Pulmonary artery endothelial cell (primary cell): ENCODE measurements at regions not wholly inside any gene's neighbourhood (a gene's known extent, or its start where the extent isn't known, plus 50 kb on each side); places are given as distances from the start of the nearest gene placed in this dataset.

Experiments used
- DNase-seq: peaks from one replicate; pipeline ENCODE4 v3.0.0-alpha.2; 2011; ENCODE audit warnings: low read depth, low spot score

DNA sequence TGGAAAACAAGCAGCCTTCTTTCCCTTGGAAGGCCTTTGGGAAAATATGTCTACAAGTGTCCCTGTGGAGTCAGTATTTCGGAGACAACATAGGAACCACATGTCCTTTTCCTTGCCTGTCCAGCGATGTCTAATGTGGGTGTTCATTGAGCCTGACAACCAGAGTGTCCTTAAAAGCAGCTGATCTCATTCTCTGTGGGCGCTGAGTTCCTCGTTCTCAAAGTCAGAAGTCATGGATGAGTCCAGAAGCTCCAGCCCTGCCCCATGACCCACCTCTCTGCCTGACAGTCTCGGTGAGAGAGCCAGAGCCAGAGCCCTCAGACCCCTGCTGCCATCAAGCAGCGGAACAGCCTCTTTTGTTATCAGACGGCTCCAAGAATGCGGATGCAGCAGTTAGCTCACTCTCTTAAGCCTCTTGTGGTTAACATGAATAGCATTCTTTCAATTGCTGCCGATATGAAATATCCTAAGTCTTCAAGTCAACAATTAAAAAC lies 329.2 kb downstream of the TGFB2 start:
- peak; percentile 15 for DNase-seq

DNA sequence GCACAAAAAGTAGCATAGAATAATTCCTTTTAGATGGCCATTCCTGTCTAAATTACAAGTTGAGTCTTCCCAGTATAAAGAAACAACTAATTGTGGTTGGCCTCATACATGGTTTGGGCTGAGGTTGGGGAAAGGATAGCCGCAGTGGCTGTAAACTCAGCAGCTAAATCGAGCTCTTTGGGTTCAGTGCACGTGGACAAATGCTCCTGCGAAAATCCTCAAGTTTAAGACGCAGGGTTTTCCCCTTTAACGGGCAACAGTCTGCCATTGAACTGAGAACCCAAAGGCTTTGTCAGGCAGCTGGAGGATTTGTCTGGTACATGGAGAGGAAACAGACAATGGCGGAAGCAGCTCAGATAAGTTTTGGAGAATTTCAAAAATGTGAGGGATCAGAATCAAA lies 331.9 kb downstream of the TGFB2 start:
- DNase-seq = no peak

GRCh38 chr1:218679391-218679790 lies 334.3 kb downstream of the TGFB2 start:
- no peak for DNase-seq

DNA sequence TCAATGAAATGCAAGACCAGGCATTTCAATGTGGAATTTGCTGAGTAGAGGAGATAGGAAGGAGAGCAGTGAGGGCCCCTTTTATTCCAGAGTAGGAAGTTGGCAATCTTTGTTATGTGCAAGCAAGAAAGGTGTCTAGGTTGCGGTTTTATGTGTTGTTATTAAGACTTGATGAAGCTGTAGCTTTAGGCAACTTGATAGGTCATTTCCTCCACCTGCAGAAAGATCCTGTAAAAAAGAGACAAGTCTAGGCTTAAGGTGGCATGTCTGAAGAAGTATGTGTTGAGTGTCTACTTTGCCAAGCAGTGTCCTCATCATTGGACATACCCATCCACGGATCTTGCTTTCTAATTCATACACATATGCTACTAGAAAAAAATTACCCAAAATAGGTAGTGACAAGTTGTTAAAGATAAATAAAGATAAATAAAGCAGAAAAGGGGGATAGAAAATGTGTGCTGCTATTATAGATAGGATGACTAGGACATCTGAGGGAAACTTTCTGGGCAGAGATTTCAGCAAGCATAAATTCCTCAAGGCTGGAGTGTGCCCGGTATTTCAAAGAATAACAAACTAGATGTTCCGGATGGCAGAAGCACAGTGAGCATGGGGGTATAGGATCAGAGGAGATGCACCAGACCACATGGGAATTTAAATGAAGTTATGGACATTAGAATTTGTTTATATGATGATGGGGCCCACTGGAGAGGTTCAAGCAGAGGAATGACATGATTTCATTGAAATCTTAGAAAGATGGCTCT lies 335.0 kb downstream of the TGFB2 start:
- DNase-seq = no peak

- no peak for DNase-seq
Measured at GRCh38 chr1:218683242-218683641, 338.1 kb downstream of the TGFB2 start.

- DNase-seq = no peak
Measured at GRCh38 chr1:218686258-218686657, 341.1 kb downstream of the TGFB2 start.

DNA sequence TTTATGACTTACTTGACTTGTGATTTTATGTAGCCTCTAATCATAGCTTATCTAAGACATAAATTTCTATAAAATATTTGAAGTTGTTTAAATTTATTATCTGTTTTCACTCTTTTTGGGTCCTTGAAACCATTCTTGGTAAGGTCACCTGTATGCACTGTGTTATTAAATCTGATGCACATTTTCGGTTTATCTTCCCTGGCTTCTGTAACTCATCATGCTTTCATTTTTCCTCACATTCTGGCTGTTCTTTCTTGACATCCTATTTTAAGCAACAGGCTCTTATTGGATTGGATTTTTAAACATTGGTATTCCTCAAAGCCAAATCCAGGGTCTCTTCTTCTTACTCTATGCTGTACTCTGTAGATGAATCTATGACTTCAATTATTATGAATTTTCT lies 341.6 kb downstream of the TGFB2 start:
- no peak for DNase-seq

DNA sequence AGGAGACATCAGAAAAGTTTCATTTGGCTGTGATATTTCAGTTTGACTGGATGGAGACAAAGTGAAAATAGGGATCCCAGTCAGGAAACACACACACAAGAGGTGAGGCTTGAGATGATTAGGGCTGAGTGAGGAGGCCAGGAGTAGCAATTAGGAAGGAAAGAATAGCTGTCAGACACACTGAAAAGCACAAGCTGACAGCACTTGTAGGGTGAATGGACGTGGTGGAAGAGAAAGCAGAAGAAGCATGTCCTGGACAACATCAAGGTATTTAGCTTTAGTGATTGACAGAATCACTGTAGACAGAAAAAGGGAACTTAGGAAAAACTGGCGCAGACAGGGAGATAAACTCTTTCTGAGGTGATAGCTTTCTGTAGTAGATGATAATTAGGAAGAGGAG lies 347.7 kb downstream of the TGFB2 start:
- DNase-seq = no peak

GRCh38 chr1:218693599-218693998 lies 348.5 kb downstream of the TGFB2 start:
- no peak for DNase-seq

- DNase-seq = no peak
Measured at GRCh38 chr1:218694085-218694484, 348.9 kb downstream of the TGFB2 start.

DNA sequence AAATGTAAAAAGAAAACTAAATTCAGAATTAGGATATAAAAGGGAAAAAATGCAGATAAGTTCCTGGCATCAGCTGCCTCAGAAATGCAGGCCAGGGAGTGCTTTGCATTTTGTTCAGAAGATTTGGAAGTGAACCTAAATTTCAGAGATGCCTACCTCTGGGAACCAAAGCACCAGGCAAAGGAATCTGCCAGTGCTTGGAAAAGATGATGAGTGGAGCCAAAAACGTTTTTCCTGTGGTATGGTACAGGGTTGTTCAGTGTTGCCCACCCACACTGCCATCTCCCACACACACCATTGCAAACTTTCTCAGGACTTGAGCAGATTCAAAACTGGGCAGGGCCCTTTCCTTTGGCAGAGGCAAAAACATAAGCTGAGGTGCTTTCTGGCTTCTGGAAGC lies 349.5 kb downstream of the TGFB2 start:
- DNase-seq = no peak

- no peak for DNase-seq
Measured at GRCh38 chr1:218695525-218695924, 350.4 kb downstream of the TGFB2 start.

DNA sequence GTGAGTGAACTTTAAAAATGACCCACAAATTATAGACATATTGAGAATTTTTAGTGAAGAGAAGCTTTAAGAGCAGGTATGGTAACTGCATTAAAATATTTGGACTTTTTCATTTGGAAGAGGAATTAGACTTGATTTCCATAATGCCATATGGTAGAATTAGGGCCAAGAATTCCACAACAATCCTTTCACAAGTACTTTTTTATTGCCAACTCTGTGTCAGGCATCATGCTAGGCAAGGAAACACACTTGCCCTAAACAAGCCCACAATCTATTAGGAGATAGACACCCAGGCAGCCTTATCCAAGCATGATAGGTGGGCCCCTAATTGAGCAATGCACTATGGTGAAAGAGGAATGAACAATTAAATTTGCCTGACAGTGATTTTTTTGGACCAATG lies 353.0 kb downstream of the TGFB2 start:
- DNase-seq = no peak

GRCh38 chr1:218699421-218699820 lies 354.3 kb downstream of the TGFB2 start:
- DNase-seq = no peak

- no peak for DNase-seq
Measured at GRCh38 chr1:218699865-218700264, 354.7 kb downstream of the TGFB2 start.

GRCh38 chr1:218700666-218701065 lies 355.5 kb downstream of the TGFB2 start:
- no peak for DNase-seq

DNA sequence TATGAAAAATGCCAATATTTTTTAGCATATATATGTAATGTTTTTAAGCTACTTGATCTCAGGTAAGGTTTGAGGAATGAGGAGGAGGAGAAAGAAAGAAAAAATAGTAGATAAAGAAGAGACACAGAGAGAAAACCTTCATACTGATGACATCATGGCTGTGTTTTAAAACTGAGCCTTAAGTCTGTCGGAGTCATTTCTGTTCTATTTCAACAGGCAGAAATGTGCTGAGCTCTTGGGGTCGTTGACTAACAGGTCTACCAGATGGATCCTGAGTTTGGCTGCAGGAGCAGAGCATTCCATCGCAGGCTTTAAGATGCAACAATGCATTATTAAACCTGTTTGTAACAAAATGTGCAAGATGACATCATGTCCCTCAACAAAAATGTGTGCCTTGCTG lies 356.0 kb downstream of the TGFB2 start:
- DNase-seq = no peak

DNA sequence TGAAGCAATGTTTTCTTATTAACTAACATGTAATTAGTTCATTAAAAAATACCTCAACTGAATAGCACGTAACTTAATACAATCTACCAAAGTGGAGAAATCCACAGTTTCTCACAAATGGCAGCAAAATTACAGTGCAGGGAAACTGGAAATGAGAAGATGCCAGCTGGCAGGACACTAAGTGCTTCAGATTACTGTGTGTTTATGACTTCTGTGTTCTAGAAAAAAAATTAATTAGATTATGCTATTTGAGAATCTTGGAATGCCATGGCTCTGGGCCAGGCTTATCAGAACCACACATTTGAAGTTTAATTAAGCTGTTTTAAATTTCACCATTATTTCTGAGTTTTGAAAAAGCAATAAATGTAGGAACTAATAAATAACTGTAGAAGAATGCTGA lies 357.6 kb downstream of the TGFB2 start:
- DNase-seq = no peak

- DNase-seq = no peak
Measured at GRCh38 chr1:218703836-218704235, 358.7 kb downstream of the TGFB2 start.

- DNase-seq = no peak
Measured at GRCh38 chr1:218705391-218705790, 360.3 kb downstream of the TGFB2 start.

GRCh38 chr1:218705911-218706893 lies 361.1 kb downstream of the TGFB2 start:
- DNase-seq = peak; percentile 37

GRCh38 chr1:218711001-218711400 lies 365.9 kb downstream of the TGFB2 start:
- DNase-seq = no peak
